Uterus (tissue), 3 donors: ENCODE measurements at regions not wholly inside any gene's neighbourhood (a gene's known extent, or its start where the extent isn't known, plus 50 kb on each side); places are given as distances from the start of the nearest gene placed in this dataset.

Experiments
- DNase-seq, 2 donors: peaks; one replicate each; pipeline ENCODE4 v3.0.0-alpha.2; 2019 to 2020
- H3K27ac ChIP-seq, 2 donors: fragments of 200-600 bp; sonication (generic); 1 replicate in 1 of 2; 2 replicates in 1 of 2; pipeline ENCODE4 v1.5.1; 2016 to 2018
- H3K27me3 ChIP-seq, 2 donors: fragments of 200-600 bp; sonication (generic); one replicate each; pipeline ENCODE4 v1.5.1; 2018 to 2019; ENCODE audit warnings: control low read depth in 1 of 2
- H3K36me3 ChIP-seq, 2 donors: fragments of 200-600 bp; sonication (generic); one replicate each; pipeline ENCODE4 v1.5.1; 2019; ENCODE audit warnings: control low read depth in 1 of 2
- H3K4me1 ChIP-seq, 2 donors: fragments of 200-600 bp; sonication (generic); one replicate each; pipeline ENCODE4 v1.5.1; 2018 to 2019; ENCODE audit warnings: control low read depth in 1 of 2
- H3K4me3 ChIP-seq, 2 donors: fragments of 200-600 bp; sonication (generic); 1 replicate in 1 of 2; 2 replicates in 1 of 2; pipeline ENCODE4 v1.5.1; 2018 to 2019; ENCODE audit warnings: mild to moderate bottlenecking in 1 of 2
- H3K9me3 ChIP-seq, 2 donors: fragments of 200-600 bp; sonication (generic); one replicate each; pipeline ENCODE4 v1.5.1; 2019; ENCODE audit warnings: control low read depth in 1 of 2
- CTCF ChIP-seq, 4 experiments: fragments of 200-600 bp in 2 of 4; fragments of 450-650 bp in 2 of 4; sonication (generic) in 2 of 4; IDR thresholded peaks; one replicate each; pipeline ENCODE4 v1.5.1; 2016 to 2019; ENCODE audit warnings: antibody characterized with exemption in 4 of 4, mild to moderate bottlenecking in 2 of 4, moderate library complexity in 1 of 4
- POLR2A ChIP-seq, 2 donors: fragments of 450-650 bp; IDR thresholded peaks; one replicate each; pipeline ENCODE4 v1.6.1; 2016; ENCODE audit warnings: antibody characterized with exemption in 2 of 2, mild to moderate bottlenecking in 1 of 2, moderate library complexity in 1 of 2
- intact Hi-C: fragments of 100-400 bp; cut with DNase I; formaldehyde crosslinking; loops from one replicate; pipeline ENCODE4 v1.15.1; 2023; ENCODE audit warnings: low total_unique reads
- donor health status: DM: yes; HTN: yes; CAD: no.

- no peak for TF ChIP-seq POLR2A (IDR thresholded peaks at IDR 0.05)
- TF ChIP-seq CTCF (IDR thresholded peaks at IDR 0.05) = no peak
- H3K4me1 ChIP-seq = no peaks in the 10 kb centered on the region
- H3K36me3 ChIP-seq = no peaks in the 10 kb centered on the region
- H3K27me3 ChIP-seq = no peaks in the 10 kb centered on the region
- H3K4me3 ChIP-seq = no peak overlapping the region
- no peak overlapping the region for H3K27ac ChIP-seq
- intact Hi-C loops = no loop called here
- no peak for DNase-seq
- H3K9me3 ChIP-seq = no peaks in the 10 kb centered on the region
These were observed 117.6 kb downstream of the CCT6B start for GRCh38 chr17:34843682-34844081.

GRCh38 chr17:34842235-34842634, 119.0 kb downstream of the CCT6B start:
- H3K4me3 ChIP-seq = no peak overlapping the region
- no peak for DNase-seq
- TF ChIP-seq CTCF (IDR thresholded peaks at IDR 0.05) = no peak
- TF ChIP-seq POLR2A (IDR thresholded peaks at IDR 0.05) = no peak

GRCh38 chr17:34841467-34841866, 119.8 kb downstream of the CCT6B start:
- no peak for DNase-seq
- no peaks in the 10 kb centered on the region for H3K9me3 ChIP-seq

More at GRCh38 chr17:34842235-34842634, 119.0 kb downstream of the CCT6B start:
- Histone ChIP-seq H3K27me3 (no peaks in the 10 kb centered on the region), H3K9me3 (no peaks in the 10 kb centered on the region), H3K36me3 (no peaks in the 10 kb centered on the region), H3K27ac (no peak overlapping the region), H3K4me1 (no peaks in the 10 kb centered on the region)
- intact Hi-C loops = no loop called here

GRCh38 chr17:34840750-34841149, 120.5 kb downstream of the CCT6B start:
- TF ChIP-seq POLR2A (IDR thresholded peaks at IDR 0.05) = no peak
- no peak for TF ChIP-seq CTCF (IDR thresholded peaks at IDR 0.05)
- no peak for DNase-seq
- intact Hi-C loops = no loop called here
- Histone ChIP-seq H3K27ac (no peak overlapping the region), H3K4me3 (no peak overlapping the region), H3K9me3 (no peaks in the 10 kb centered on the region), H3K36me3 (no peaks in the 10 kb centered on the region), H3K4me1 (no peaks in the 10 kb centered on the region), H3K27me3 (no peaks in the 10 kb centered on the region)

More at GRCh38 chr17:34841467-34841866, 119.8 kb downstream of the CCT6B start:
- TF ChIP-seq CTCF (IDR thresholded peaks at IDR 0.05) (no peak), POLR2A (IDR thresholded peaks at IDR 0.05) (no peak)
- Histone ChIP-seq H3K4me1 (no peaks in the 10 kb centered on the region), H3K27me3 (no peaks in the 10 kb centered on the region), H3K4me3 (no peak overlapping the region), H3K36me3 (no peaks in the 10 kb centered on the region), H3K27ac (no peak overlapping the region)
- intact Hi-C loops = no loop called here

GRCh38 chr17:34837876-34838478, 123.3 kb downstream of the CCT6B start:
- Histone ChIP-seq H3K27ac (no peak overlapping the region), H3K36me3 (no peaks in the 10 kb centered on the region), H3K4me1 (no peaks in the 10 kb centered on the region), H3K9me3 (no peaks in the 10 kb centered on the region), H3K27me3 (no peaks in the 10 kb centered on the region), H3K4me3 (no peak overlapping the region)
- TF ChIP-seq POLR2A (IDR thresholded peaks at IDR 0.05) = no peak
- no peak for TF ChIP-seq CTCF (IDR thresholded peaks at IDR 0.05)
- intact Hi-C loops = loop anchor here (10.0 kb wide), 1 partner anchor 57 kb away; no protein-coding TSS in a partner anchor
- DNase-seq = no peak
